ENCODE measurements at regions not wholly inside any gene's neighbourhood (a gene's known extent, or its start where the extent isn't known, plus 50 kb on each side); places are given as distances from the start of the nearest gene placed in this dataset.

- TF ChIP-seq CTCF (IDR thresholded peaks at IDR 0.05) (no peak), POLR2A (IDR thresholded peaks at IDR 0.05) (no peak)
Observed at GRCh38 chr20:63096681-63097335, 90.0 kb upstream of the BHLHE23 start.
